ENCODE measurements at regions not wholly inside any gene's neighbourhood (a gene's known extent, or its start where the extent isn't known, plus 50 kb on each side); places are given as distances from the start of the nearest gene placed in this dataset.

- DNase-seq (ENCODE audit: low spot score in 2 of 2) (no peak), FAIRE-seq (no peak)
These were observed 382.5 kb downstream of the TMEM161B start for GRCh38 chr5:87886164-87886563.

GRCh38 chr5:87885758-87886157 lies 382.9 kb downstream of the TMEM161B start:
- DNase-seq (ENCODE audit: low spot score in 2 of 2) (no peak), FAIRE-seq (no peak)

GRCh38 chr5:87877495-87877894 lies 391.1 kb downstream of the TMEM161B start:
- no peak for DNase-seq (ENCODE audit: low spot score in 2 of 2)
- no peak for FAIRE-seq

GRCh38 chr5:87877023-87877422 lies 391.6 kb downstream of the TMEM161B start:
- DNase-seq (ENCODE audit: low spot score in 2 of 2) (no peak), FAIRE-seq (no peak)

GRCh38 chr5:87876616-87877015 lies 392.0 kb downstream of the TMEM161B start:
- DNase-seq (ENCODE audit: low spot score in 2 of 2) (no peak), FAIRE-seq (no peak)

- FAIRE-seq (no peak), DNase-seq (ENCODE audit: low spot score in 2 of 2) (no peak)
These were observed 395.7 kb downstream of the TMEM161B start for GRCh38 chr5:87872986-87873385.

GRCh38 chr5:87868792-87869191 lies 399.9 kb downstream of the TMEM161B start:
- no peak for FAIRE-seq
- no peak for DNase-seq (ENCODE audit: low spot score in 2 of 2)

GRCh38 chr5:87867281-87867680 lies 401.4 kb downstream of the TMEM161B start:
- FAIRE-seq, result no peak
- no peak for DNase-seq (ENCODE audit: low spot score in 2 of 2)

GRCh38 chr5:87853541-87853940 lies 415.1 kb downstream of the TMEM161B start:
- DNase-seq (ENCODE audit: low spot score in 2 of 2), result no peak

GRCh38 chr5:87851603-87852002 lies 417.0 kb downstream of the TMEM161B start:
- no peak for FAIRE-seq
- no peak for DNase-seq (ENCODE audit: low spot score in 2 of 2)

More at GRCh38 chr5:87853541-87853940, 415.1 kb downstream of the TMEM161B start:
- no peak for FAIRE-seq

GRCh38 chr5:87850843-87851242 lies 417.8 kb downstream of the TMEM161B start:
- FAIRE-seq (no peak), DNase-seq (ENCODE audit: low spot score in 2 of 2) (no peak)

- no peak for DNase-seq (ENCODE audit: low spot score in 2 of 2)
- no peak for FAIRE-seq
These were observed 422.9 kb downstream of the TMEM161B start for GRCh38 chr5:87845734-87846133.

GRCh38 chr5:87844866-87845265 lies 423.8 kb downstream of the TMEM161B start:
- FAIRE-seq (no peak), DNase-seq (ENCODE audit: low spot score in 2 of 2) (no peak)

GRCh38 chr5:87844449-87844848 lies 424.2 kb downstream of the TMEM161B start:
- FAIRE-seq (no peak), DNase-seq (ENCODE audit: low spot score in 2 of 2) (no peak)

GRCh38 chr5:87836696-87837095 lies 424.0 kb upstream of the CCNH start:
- FAIRE-seq (no peak), DNase-seq (ENCODE audit: low spot score in 2 of 2) (no peak)

GRCh38 chr5:87831499-87831898 lies 418.8 kb upstream of the CCNH start:
- DNase-seq (ENCODE audit: low spot score in 2 of 2), result no peak
- no peak for FAIRE-seq

- FAIRE-seq (no peak), DNase-seq (ENCODE audit: low spot score in 2 of 2) (no peak)
These were observed 416.5 kb upstream of the CCNH start for GRCh38 chr5:87829217-87829551.

GRCh38 chr5:87828545-87829216 lies 416.0 kb upstream of the CCNH start:
- no peak for DNase-seq (ENCODE audit: low spot score in 2 of 2)
- no peak for FAIRE-seq

- DNase-seq (ENCODE audit: low spot score in 2 of 2) (no peak), FAIRE-seq (no peak)
These were observed 414.8 kb upstream of the CCNH start for GRCh38 chr5:87827539-87827938.

- FAIRE-seq, result no peak
These were observed 413.8 kb upstream of the CCNH start for GRCh38 chr5:87826507-87826906.

GRCh38 chr5:87825583-87825982 lies 412.9 kb upstream of the CCNH start:
- no peak for DNase-seq (ENCODE audit: low spot score in 2 of 2)
- no peak for FAIRE-seq

More at GRCh38 chr5:87826507-87826906, 413.8 kb upstream of the CCNH start:
- no peak for DNase-seq (ENCODE audit: low spot score in 2 of 2)

GRCh38 chr5:87807783-87808182 lies 395.1 kb upstream of the CCNH start:
- no peak for DNase-seq (ENCODE audit: low spot score in 2 of 2)
- peak; percentile 62 for FAIRE-seq

GRCh38 chr5:87803352-87803751 lies 390.6 kb upstream of the CCNH start:
- no peak for FAIRE-seq

More at GRCh38 chr5:87803352-87803751, 390.6 kb upstream of the CCNH start:
- DNase-seq (ENCODE audit: low spot score in 2 of 2), result no peak

Measured in frontal cortex (tissue), 3 donors.